ENCODE measurements at regions not wholly inside any gene's neighbourhood (a gene's known extent, or its start where the extent isn't known, plus 50 kb on each side); places are given as distances from the start of the nearest gene placed in this dataset.
"Not testable (repeated sequence)": the region's sequence is repeated elsewhere in the genome, so short reads cannot be mapped to it uniquely, and the experiment has no call there.

DNA sequence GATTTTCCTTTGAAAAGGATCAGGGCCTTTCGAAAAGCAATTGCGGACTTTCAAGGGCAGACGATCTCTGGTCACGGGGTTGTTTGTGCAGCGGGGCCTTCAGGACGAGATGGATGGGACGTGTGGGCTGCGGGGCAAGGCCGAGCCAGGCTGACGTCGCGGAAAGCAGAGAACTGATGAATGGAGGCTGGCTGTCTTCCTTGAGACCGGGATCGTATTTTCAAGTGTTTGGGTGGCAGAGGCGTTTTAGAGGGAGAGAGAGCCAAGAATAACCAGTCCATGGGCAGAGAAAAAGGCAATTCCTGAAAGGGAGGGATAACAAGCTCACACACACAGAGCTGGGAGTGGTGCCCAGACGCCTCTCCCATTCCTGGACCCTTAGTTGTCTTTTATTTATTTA, 138.9 kb upstream of the USP29 start:
- TF ChIP-seq CTCF (IDR thresholded peaks at IDR 0.05; ENCODE audit: low read depth, low read length, poor library complexity, severe bottlenecking): no peak
- no peak for TF ChIP-seq EZH2phosphoT487 (IDR thresholded peaks at IDR 0.05; ENCODE audit: borderline replicate concordance, low read length)

DNA sequence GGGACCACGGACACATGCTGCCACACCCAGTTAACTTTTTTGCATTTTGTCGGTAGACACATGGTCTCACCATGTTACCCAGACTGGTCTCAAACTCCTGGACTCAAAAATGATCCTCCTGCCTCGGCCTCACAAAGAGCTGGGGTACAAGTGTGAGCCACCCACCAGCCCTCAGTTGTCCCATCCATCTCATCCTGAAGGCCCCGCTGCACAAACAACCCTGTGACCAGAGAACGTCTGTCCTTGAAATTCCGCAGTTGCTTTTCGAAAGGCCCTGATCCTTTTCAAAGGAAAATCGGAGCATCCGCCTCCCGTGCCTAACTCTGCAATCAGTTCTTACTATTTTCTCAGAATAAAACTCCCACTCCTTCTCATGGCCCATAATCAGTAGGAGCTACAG, 138.3 kb upstream of the USP29 start:
- not testable (repeated sequence) for H3K4me1 ChIP-seq (ENCODE audit: control insufficient read depth, low read length); H3K9me3 ChIP-seq (ENCODE audit: control insufficient read depth, insufficient read depth, low read length); H3K27ac ChIP-seq (ENCODE audit: low read depth, low read length); H3K79me2 ChIP-seq (ENCODE audit: control insufficient read depth, low read length); H3K4me3 ChIP-seq (ENCODE audit: low read length); H4K20me1 ChIP-seq (ENCODE audit: control insufficient read depth, insufficient read depth, low read depth, low read length); H3K36me3 ChIP-seq (ENCODE audit: control insufficient read depth, low read length); H3K4me2 ChIP-seq (ENCODE audit: low read length); H3K27me3 ChIP-seq (ENCODE audit: control insufficient read depth, low read length); H3K9me2 ChIP-seq (replicated peaks; ENCODE audit: control insufficient read depth, low read length); H3F3A ChIP-seq (ENCODE audit: control insufficient read depth, insufficient read depth)

More for the DNA sequence above, 138.9 kb upstream of the USP29 start:
- H3K79me2 ChIP-seq (ENCODE audit: control insufficient read depth, low read length): no peaks in the 10 kb centered on the region
- no peaks in the 10 kb centered on the region for H4K20me1 ChIP-seq (ENCODE audit: control insufficient read depth, insufficient read depth, low read depth, low read length)
- no peaks in the 10 kb centered on the region for H3K4me1 ChIP-seq (ENCODE audit: control insufficient read depth, low read length)
- peaks cover 10% of the 10 kb centered on the region; the same call in 1 of the 2 replicates for H3K9me3 ChIP-seq (ENCODE audit: control insufficient read depth, insufficient read depth, low read length)
- H3K36me3 ChIP-seq (ENCODE audit: control insufficient read depth, low read length): no peaks in the 10 kb centered on the region
- no peak overlapping the region for H3K4me2 ChIP-seq (ENCODE audit: low read length)
- no peaks in the 10 kb centered on the region for H3F3A ChIP-seq (ENCODE audit: control insufficient read depth, insufficient read depth)
- H3K9me2 ChIP-seq (replicated peaks; ENCODE audit: control insufficient read depth, low read length): no peaks in the 10 kb centered on the region
- no peaks in the 10 kb centered on the region for H3K27me3 ChIP-seq (ENCODE audit: control insufficient read depth, low read length)
- no peak overlapping the region for H3K27ac ChIP-seq (ENCODE audit: low read depth, low read length)
- H3K4me3 ChIP-seq (ENCODE audit: low read length): no peak overlapping the region

GRCh38 chr19:56983171-56983570, 136.6 kb upstream of the USP29 start:
- no peak for TF ChIP-seq EZH2phosphoT487 (IDR thresholded peaks at IDR 0.05; ENCODE audit: borderline replicate concordance, low read length)
- TF ChIP-seq CTCF (IDR thresholded peaks at IDR 0.05; ENCODE audit: low read depth, low read length, poor library complexity, severe bottlenecking): no peak
- Histone ChIP-seq H3K27ac (ENCODE audit: low read depth, low read length) (no peak overlapping the region), H4K20me1 (ENCODE audit: control insufficient read depth, insufficient read depth, low read depth, low read length) (no peaks in the 10 kb centered on the region), H3K27me3 (ENCODE audit: control insufficient read depth, low read length) (no peaks in the 10 kb centered on the region), H3F3A (ENCODE audit: control insufficient read depth, insufficient read depth) (no peaks in the 10 kb centered on the region), H3K4me1 (ENCODE audit: control insufficient read depth, low read length) (no peaks in the 10 kb centered on the region), H3K9me3 (ENCODE audit: control insufficient read depth, insufficient read depth, low read length) (peaks cover 20% of the 10 kb centered on the region; the same call in 1 of the 2 replicates), H3K4me3 (ENCODE audit: low read length) (no peak overlapping the region), H3K4me2 (ENCODE audit: low read length) (no peak overlapping the region), H3K9me2 (replicated peaks; ENCODE audit: control insufficient read depth, low read length) (no peaks in the 10 kb centered on the region), H3K79me2 (ENCODE audit: control insufficient read depth, low read length) (no peaks in the 10 kb centered on the region), H3K36me3 (ENCODE audit: control insufficient read depth, low read length) (no peaks in the 10 kb centered on the region)

- Histone ChIP-seq H3K4me2 (ENCODE audit: low read length) (no peak overlapping the region), H3K27ac (ENCODE audit: low read depth, low read length) (no peak overlapping the region), H3K79me2 (ENCODE audit: control insufficient read depth, low read length) (no peaks in the 10 kb centered on the region), H3K27me3 (ENCODE audit: control insufficient read depth, low read length) (no peaks in the 10 kb centered on the region), H3K9me2 (replicated peaks; ENCODE audit: control insufficient read depth, low read length) (no peaks in the 10 kb centered on the region), H3K9me3 (ENCODE audit: control insufficient read depth, insufficient read depth, low read length) (peaks cover 25% of the 10 kb centered on the region; the same call in 1 of the 2 replicates), H3K36me3 (ENCODE audit: control insufficient read depth, low read length) (no peaks in the 10 kb centered on the region), H4K20me1 (ENCODE audit: control insufficient read depth, insufficient read depth, low read depth, low read length) (no peaks in the 10 kb centered on the region), H3K4me1 (ENCODE audit: control insufficient read depth, low read length) (no peaks in the 10 kb centered on the region), H3F3A (ENCODE audit: control insufficient read depth, insufficient read depth) (no peaks in the 10 kb centered on the region), H3K4me3 (ENCODE audit: low read length) (no peak overlapping the region)
- TF ChIP-seq CTCF (IDR thresholded peaks at IDR 0.05; ENCODE audit: low read depth, low read length, poor library complexity, severe bottlenecking) (no peak), EZH2phosphoT487 (IDR thresholded peaks at IDR 0.05; ENCODE audit: borderline replicate concordance, low read length) (no peak)
These were observed 136.0 kb upstream of the USP29 start for GRCh38 chr19:56983804-56984203.
